Thoracic aorta (tissue), 2 donors: ENCODE measurements at regions not wholly inside any gene's neighbourhood (a gene's known extent, or its start where the extent isn't known, plus 50 kb on each side); places are given as distances from the start of the nearest gene placed in this dataset.

Experiments
- ATAC-seq: fragments of 150-250 bp; one replicate; pipeline ENCODE4 v1.8.0; 2017; ENCODE audit warnings: low read depth; ENCODE audit not compliant: insufficient number of reproducible peaks, low FRiP score
- DNase-seq: peaks from one replicate; pipeline ENCODE4 v3.0.0-alpha.2; 2020; ENCODE audit warnings: low spot score
- H3K27ac ChIP-seq, 2 donors: fragments of 200-600 bp; sonication (generic); 1 replicate in 1 of 2; 2 replicates in 1 of 2; pipeline ENCODE4 v1.5.1; 2016; ENCODE audit warnings: mild to moderate bottlenecking in 2 of 2, moderate library complexity in 2 of 2
- H3K27me3 ChIP-seq: fragments of 200-600 bp; sonication (generic); replicated peaks from 2 replicates; pipeline ENCODE4 v1.6.0; 2016; ENCODE audit warnings: mild to moderate bottlenecking; ENCODE audit not compliant: insufficient read depth
- H3K36me3 ChIP-seq: fragments of 200-600 bp; sonication (generic); one replicate; pipeline ENCODE4 v1.5.1; 2016
- H3K4me1 ChIP-seq, 2 donors: fragments of 200-600 bp; sonication (generic); 1 replicate in 1 of 2; 2 replicates in 1 of 2; pipeline versions ENCODE4 v1.5.1 to v1.6.0; 2016; ENCODE audit warnings: low read depth in 2 of 2, mild to moderate bottlenecking in 1 of 2; ENCODE audit not compliant: control insufficient read depth in 1 of 2
- H3K4me3 ChIP-seq: fragments of 200-600 bp; sonication (generic); 2 replicates; pipeline ENCODE4 v1.5.1; 2016; ENCODE audit warnings: mild to moderate bottlenecking
- H3K9me3 ChIP-seq: fragments of 200-600 bp; sonication (generic); 2 replicates; pipeline ENCODE4 v1.5.1; 2016
- TF ChIP-seq, protein P1 (sequence below): fragments of 200-600 bp; sonication (generic); IDR thresholded peaks from one replicate; pipeline ENCODE4 v1.5.1; 2019; ENCODE audit warnings: antibody characterized with exemption

GRCh38 chr4:33054656-33055196 lies 2334.6 kb downstream of the PCDH7 start:
- TF ChIP-seq, protein P1, sequence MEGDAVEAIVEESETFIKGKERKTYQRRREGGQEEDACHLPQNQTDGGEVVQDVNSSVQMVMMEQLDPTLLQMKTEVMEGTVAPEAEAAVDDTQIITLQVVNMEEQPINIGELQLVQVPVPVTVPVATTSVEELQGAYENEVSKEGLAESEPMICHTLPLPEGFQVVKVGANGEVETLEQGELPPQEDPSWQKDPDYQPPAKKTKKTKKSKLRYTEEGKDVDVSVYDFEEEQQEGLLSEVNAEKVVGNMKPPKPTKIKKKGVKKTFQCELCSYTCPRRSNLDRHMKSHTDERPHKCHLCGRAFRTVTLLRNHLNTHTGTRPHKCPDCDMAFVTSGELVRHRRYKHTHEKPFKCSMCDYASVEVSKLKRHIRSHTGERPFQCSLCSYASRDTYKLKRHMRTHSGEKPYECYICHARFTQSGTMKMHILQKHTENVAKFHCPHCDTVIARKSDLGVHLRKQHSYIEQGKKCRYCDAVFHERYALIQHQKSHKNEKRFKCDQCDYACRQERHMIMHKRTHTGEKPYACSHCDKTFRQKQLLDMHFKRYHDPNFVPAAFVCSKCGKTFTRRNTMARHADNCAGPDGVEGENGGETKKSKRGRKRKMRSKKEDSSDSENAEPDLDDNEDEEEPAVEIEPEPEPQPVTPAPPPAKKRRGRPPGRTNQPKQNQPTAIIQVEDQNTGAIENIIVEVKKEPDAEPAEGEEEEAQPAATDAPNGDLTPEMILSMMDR = no peak
- Histone ChIP-seq H3K9me3 (no peaks in the 10 kb centered on the region), H3K4me1 (no peaks in the 10 kb centered on the region), H3K27me3 (no peaks in the 10 kb centered on the region), H3K27ac (no peak overlapping the region), H3K36me3 (no peaks in the 10 kb centered on the region), H3K4me3 (no peak overlapping the region)
- no peak for DNase-seq
- ATAC-seq = no peak

GRCh38 chr4:33057736-33058135 lies 2337.6 kb downstream of the PCDH7 start:
- no peaks in the 10 kb centered on the region for H3K27me3 ChIP-seq
- TF ChIP-seq, protein P1 = no peak
- DNase-seq (no peak), ATAC-seq (no peak)
- no peak overlapping the region for H3K4me3 ChIP-seq
- H3K36me3 ChIP-seq = no peaks in the 10 kb centered on the region
- H3K9me3 ChIP-seq = no peaks in the 10 kb centered on the region
- no peak overlapping the region for H3K27ac ChIP-seq
- H3K4me1 ChIP-seq = no peaks in the 10 kb centered on the region

DNA sequence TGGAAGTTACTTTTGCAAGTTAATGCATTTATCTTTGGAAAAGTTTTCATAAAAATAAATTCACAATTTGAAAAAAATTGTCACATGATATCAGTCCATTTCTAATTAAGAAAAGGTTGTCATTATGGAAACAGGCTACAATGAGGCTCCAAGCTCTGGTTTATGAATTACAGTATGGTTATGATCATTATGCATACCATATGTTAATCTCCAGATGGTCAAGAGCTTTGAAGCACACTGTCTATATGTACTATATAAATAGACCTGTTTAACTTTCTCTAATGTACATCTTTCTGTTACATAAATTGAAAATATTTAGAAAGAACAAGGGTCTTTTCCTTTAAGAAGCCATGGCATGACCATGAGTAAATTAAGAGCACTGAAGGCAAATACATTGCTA lies 2338.8 kb downstream of the PCDH7 start:
- H3K36me3 ChIP-seq = no peaks in the 10 kb centered on the region
- no peaks in the 10 kb centered on the region for H3K9me3 ChIP-seq
- H3K4me3 ChIP-seq = no peak overlapping the region
- DNase-seq (no peak), ATAC-seq (no peak)
- H3K27ac ChIP-seq = no peak overlapping the region
- no peaks in the 10 kb centered on the region for H3K27me3 ChIP-seq
- TF ChIP-seq, protein P1 = no peak
- no peaks in the 10 kb centered on the region for H3K4me1 ChIP-seq

- no peak for ATAC-seq
- no peaks in the 10 kb centered on the region for H3K36me3 ChIP-seq
- no peak for DNase-seq
These were observed 2340.7 kb downstream of the PCDH7 start for GRCh38 chr4:33060674-33061542.

GRCh38 chr4:33061727-33062126 lies 2341.6 kb downstream of the PCDH7 start:
- ATAC-seq = no peak
- TF ChIP-seq, protein P1 = no peak

More at GRCh38 chr4:33060674-33061542, 2340.7 kb downstream of the PCDH7 start:
- Histone ChIP-seq H3K27me3 (no peaks in the 10 kb centered on the region), H3K4me1 (no peaks in the 10 kb centered on the region), H3K4me3 (no peak overlapping the region), H3K9me3 (no peaks in the 10 kb centered on the region), H3K27ac (no peak overlapping the region)
- TF ChIP-seq, protein P1 = peak; percentile 17

More at GRCh38 chr4:33061727-33062126, 2341.6 kb downstream of the PCDH7 start:
- DNase-seq = no peak
- Histone ChIP-seq H3K36me3 (no peaks in the 10 kb centered on the region), H3K27me3 (no peaks in the 10 kb centered on the region), H3K4me1 (no peaks in the 10 kb centered on the region), H3K9me3 (no peaks in the 10 kb centered on the region), H3K27ac (no peak overlapping the region), H3K4me3 (no peak overlapping the region)
